H1 (cell line): ENCODE measurements at regions not wholly inside any gene's neighbourhood (a gene's known extent, or its start where the extent isn't known, plus 50 kb on each side); places are given as distances from the start of the nearest gene placed in this dataset.

Experiments
- CHD7 ChIP-seq: fragments of 300-600 bp; sonication (generic); IDR thresholded peaks from 2 replicates; pipeline ENCODE4 v1.7.1; 2012; ENCODE audit warnings: low read length, moderate library complexity, mild to moderate bottlenecking, inconsistent platforms; ENCODE audit not compliant: insufficient replicate concordance
- JUND ChIP-seq: IDR thresholded peaks from 2 replicates; pipeline ENCODE4 v1.6.1; 2011; ENCODE audit warnings: mild to moderate bottlenecking, improper control_type of control experiment, low read length
- KDM1A ChIP-seq: fragments of 200-600, 300-600 bp; sonication (generic); IDR thresholded peaks from 2 replicates; pipeline ENCODE4 v1.7.1; 2016; ENCODE audit warnings: mild to moderate bottlenecking, low read length, borderline replicate concordance
- MAX ChIP-seq: IDR thresholded peaks from 2 replicates; pipeline ENCODE4 v1.6.1; 2012; ENCODE audit warnings: inconsistent platforms
- NANOG ChIP-seq: IDR thresholded peaks from 2 replicates; pipeline ENCODE4 v1.6.1; 2011; ENCODE audit warnings: low read length, low read depth, mild to moderate bottlenecking, inconsistent platforms; ENCODE audit not compliant: insufficient read depth, poor library complexity, severe bottlenecking
- POLR2A ChIP-seq, 2 experiments: IDR thresholded peaks; 1 replicate in 1 of 2; 2 replicates in 1 of 2; pipeline ENCODE4 v1.6.1; 2011; ENCODE audit warnings: low read depth in 2 of 2, low read length in 2 of 2, mild to moderate bottlenecking in 2 of 2; ENCODE audit errors: control extremely low read depth in 1 of 2
- RNF2 ChIP-seq: fragments of 200-900, 300-1000 bp; sonication (generic); IDR thresholded peaks from 2 replicates; pipeline ENCODE4 v1.7.1; 2016; ENCODE audit warnings: borderline replicate concordance, low read depth, mild to moderate bottlenecking, antibody characterized with exemption, low read length; ENCODE audit not compliant: poor library complexity, severe bottlenecking; ENCODE audit errors: missing control alignments
- SAP30 ChIP-seq: fragments of 300-600 bp; sonication (generic); IDR thresholded peaks from 2 replicates; pipeline ENCODE4 v1.7.1; 2012; ENCODE audit warnings: low read length, moderate library complexity, mild to moderate bottlenecking, inconsistent platforms; ENCODE audit not compliant: insufficient read depth, insufficient replicate concordance
- SIRT6 ChIP-seq: IDR thresholded peaks from one replicate; pipeline ENCODE4 v1.7.1; 2012; ENCODE audit warnings: low read length, inconsistent platforms
- SIX5 ChIP-seq: IDR thresholded peaks from 2 replicates; pipeline ENCODE4 v1.6.1; 2011; ENCODE audit warnings: mild to moderate bottlenecking, low read depth, low read length
- TEAD4 ChIP-seq: IDR thresholded peaks from 2 replicates; pipeline ENCODE4 v1.6.1; 2012; ENCODE audit warnings: low read depth, low read length, inconsistent platforms, mixed read lengths

GRCh38 chr12:91910871-91911388, 234.7 kb downstream of the BTG1 start (continued):
- no peak for TF ChIP-seq CHD7
- TF ChIP-seq POLR2A (IDR thresholded peaks at IDR 0.05; ENCODE audit: control extremely low read depth in 1 of 2, low read depth in 2 of 2, low read length in 2 of 2): no peak
- no peak for TF ChIP-seq JUND
- TF ChIP-seq MAX: no peak
- TF ChIP-seq SAP30: no peak
- TF ChIP-seq NANOG: no peak
- TF ChIP-seq SIX5: no peak
- TF ChIP-seq TEAD4: no peak
- TF ChIP-seq SIRT6: no peak
- no peak for TF ChIP-seq KDM1A
- TF ChIP-seq RNF2: no peak
